ENCODE measurements at regions not wholly inside any gene's neighbourhood (a gene's known extent, or its start where the extent isn't known, plus 50 kb on each side); places are given as distances from the start of the nearest gene placed in this dataset.

DNA sequence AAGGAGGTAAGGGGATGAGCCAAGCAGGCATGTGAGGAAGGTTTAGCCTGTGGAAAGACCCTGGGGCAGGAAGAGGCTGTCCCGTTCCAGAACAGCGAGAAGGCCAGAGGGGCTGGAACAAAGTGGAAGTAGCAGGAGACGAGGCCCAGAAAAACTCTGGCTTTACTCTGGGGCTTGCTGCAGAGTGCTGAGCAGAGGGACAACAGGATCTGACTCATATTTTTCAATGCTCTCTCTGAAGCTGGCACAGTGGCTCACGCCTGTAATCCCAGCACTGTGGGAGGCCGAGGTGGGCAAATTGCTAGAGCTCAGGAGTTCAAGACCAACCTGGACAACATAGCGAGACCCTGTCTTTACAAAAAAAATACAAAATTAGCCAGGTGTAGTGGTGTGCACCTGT is 52.4 kb upstream of the PAX7 start:
- no peak for TF ChIP-seq EZH2phosphoT487 (IDR thresholded peaks at IDR 0.05; ENCODE audit: insufficient read depth, low read depth)
- no peak for TF ChIP-seq EZH2 (IDR thresholded peaks at IDR 0.05; ENCODE audit: insufficient read depth, poor library complexity, severe bottlenecking)

Measured in GM23248 (cell line).